HFF-Myc (cell line): ENCODE measurements at regions not wholly inside any gene's neighbourhood (a gene's known extent, or its start where the extent isn't known, plus 50 kb on each side); places are given as distances from the start of the nearest gene placed in this dataset.

Experiments
- DNase-seq: peaks from one replicate; pipeline ENCODE4 v3.0.0-alpha.2; 2011; ENCODE audit warnings: low read depth; ENCODE audit errors: extremely low read depth
- H3K4me3 ChIP-seq: replicated peaks from 2 replicates; pipeline ENCODE4 v1.5.1; 2011; ENCODE audit warnings: low read depth, mild to moderate bottlenecking, control low read depth, low read length
- CTCF ChIP-seq: IDR thresholded peaks from 2 replicates; pipeline ENCODE4 v1.5.1; 2012; ENCODE audit warnings: mild to moderate bottlenecking, low read depth, low read length, control low read depth; ENCODE audit errors: missing control alignments

DNA sequence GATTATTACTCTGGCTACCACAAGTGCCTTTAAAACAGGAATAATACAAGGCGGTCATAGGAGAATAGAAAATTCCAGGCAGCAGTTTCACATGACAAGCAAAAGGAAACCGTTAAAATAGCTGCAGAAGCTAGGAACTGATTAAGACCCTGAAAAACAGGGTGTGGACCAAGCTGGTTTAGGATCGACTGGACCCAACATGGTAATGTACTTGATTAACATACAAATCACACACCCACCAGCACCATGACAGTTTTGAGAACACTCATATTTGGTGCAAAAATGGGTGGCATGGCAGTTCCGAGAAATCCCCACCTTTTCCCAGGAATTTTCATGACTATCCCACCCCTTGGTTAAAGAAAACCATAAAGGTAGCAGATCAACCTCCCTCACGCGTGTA is 51.9 kb upstream of the TMEM163 start:
- TF ChIP-seq CTCF, result no peak
- H3K4me3 ChIP-seq, result no peak overlapping the region
- DNase-seq, result no peak

DNA sequence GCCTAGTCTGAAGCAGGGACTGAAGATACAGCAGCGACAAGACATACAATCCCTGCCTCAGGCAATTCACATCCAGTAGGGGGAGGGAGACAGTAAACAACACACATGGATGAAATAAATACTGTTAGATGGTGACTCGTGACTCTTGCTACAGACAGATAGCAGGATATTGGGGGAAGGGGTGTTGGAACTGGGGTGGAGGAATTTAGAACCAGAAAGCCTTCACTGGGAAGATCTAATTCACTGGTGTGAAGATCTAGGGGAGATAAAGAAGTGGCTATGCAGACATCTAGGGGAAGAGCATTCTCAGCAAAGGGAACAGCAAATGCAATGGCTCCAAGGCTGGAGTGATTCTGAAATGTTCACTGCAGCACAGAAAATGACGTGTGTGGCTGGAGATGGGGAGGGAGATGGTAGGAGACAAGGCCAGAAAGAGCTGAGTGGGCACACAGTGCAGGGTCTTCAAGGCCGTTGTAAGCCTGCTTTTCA is 52.6 kb upstream of the TMEM163 start:
- DNase-seq, result no peak
- H3K4me3 ChIP-seq, result no peak overlapping the region
- no peak for TF ChIP-seq CTCF

DNA sequence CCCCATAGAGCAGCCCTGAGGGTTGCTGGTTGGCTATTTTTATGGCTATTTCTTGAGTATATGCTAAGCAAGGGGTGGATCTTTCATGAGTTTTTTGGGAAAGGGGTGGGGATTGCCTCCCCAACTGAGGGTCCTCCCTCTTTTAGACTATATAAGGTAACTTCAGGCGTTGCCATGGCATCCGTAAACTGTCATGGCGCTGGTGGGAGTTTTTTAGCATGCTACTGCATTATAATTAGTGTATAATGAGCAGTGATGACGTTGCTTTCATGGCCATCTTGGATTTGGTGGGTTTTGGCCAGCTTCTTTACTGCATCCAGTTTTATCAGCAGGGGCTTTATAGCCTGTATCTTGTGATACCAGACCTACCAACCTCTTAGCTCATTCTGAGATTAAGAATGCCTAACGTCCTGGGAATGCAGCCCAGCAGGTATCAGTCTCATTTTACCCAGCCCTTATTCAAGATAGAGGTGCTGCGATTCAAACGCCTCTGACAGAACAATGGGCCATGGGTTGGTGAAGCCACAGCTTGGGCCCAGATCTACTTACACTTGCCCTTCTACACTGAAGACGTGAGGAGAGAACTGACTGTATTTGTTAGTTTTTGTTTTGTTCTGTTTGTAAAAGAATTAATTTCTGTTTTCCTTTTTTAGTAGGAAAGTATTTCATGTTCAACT is 53.8 kb upstream of the TMEM163 start:
- no peak for DNase-seq
- no peak for TF ChIP-seq CTCF
- no peak overlapping the region for H3K4me3 ChIP-seq

DNA sequence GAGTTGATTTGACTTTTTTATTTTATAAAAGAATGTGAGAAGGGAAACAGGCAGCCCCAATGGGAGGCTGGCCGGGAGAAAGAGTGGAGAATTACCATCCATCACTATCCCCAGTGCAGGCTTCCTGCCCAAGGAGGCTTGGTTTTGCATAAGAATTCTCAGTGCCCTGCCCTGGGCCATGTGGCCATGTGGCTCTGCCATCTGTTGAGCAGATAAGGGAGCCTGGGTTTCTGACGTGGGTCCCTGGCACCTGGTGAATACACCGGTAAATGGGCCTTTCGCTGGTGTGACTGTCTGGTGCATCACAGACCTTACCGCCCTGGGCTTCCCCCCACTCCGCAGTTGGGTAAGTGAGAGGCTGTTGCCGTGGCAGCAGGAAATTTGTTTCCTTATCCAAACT is 54.5 kb upstream of the TMEM163 start:
- DNase-seq, result no peak
- TF ChIP-seq CTCF, result no peak
- H3K4me3 ChIP-seq, result no peak overlapping the region

DNA sequence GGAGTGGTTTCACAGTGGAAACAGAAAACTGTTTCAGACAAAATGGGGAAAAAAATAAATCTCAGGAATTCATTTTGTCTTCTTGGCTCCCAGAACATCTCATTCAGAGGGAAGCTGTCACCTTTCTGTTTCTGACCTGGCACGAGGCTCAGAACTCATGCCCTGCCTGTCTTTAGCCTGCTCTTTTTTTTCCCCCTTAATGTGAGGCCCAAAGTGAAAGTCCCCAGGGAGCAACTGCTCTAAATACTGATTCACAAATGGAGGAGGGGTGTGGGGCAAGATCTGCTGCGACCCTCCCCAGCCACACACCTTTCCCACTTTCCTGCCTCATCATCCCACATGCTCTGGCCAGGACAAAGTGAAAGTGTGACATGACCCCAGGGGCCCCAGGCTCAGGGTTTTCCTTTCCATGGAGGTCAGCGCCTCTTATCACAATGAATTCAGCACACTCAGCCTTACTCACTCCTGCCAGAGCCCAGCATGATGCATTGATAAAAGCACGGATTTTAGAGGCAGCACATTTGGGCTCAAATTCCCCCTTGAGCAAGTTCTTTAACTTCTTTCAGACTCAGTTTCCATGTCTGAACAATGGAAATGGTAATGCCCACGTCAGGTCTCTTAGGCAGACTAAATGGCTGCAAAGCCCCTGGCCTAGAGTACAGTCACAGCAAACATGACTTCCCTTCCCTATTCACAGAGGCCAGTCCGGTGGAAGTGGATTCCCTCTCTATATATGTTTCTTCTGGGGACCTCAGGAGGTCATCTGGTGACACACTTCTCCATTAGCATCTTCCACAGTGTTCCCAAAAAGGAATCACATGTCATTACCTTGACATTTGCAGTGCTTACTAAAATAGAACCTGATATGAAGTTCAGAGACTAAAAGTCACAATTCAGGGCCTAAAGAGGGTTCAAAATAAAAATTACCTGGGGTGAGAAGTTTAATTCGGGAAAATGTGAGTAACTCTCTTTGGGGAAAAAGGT is 55.3 kb upstream of the TMEM163 start:
- H3K4me3 ChIP-seq, result no peak overlapping the region
- DNase-seq, result no peak
- no peak for TF ChIP-seq CTCF

GRCh38 chr2:134774786-134775641 is 56.2 kb upstream of the TMEM163 start:
- H3K4me3 ChIP-seq, result no peak overlapping the region
- no peak for TF ChIP-seq CTCF
- DNase-seq, result no peak
